A549 (cell line): ENCODE measurements at regions not wholly inside any gene's neighbourhood (a gene's known extent, or its start where the extent isn't known, plus 50 kb on each side); places are given as distances from the start of the nearest gene placed in this dataset.

Experiments used
- ATAC-seq, 2 experiments: fragments of 200-7000 bp in 1 of 2; fragments of >200 bp in 1 of 2; cut with Nextera tagmentation in 1 of 2; cut with Tn5 transposase in 1 of 2; 3 replicates each; pipeline versions ENCODE4 v1.8.0 to v1.9.1; 2018 to 2020; ENCODE audit warnings: mild to moderate bottlenecking in 1 of 2, moderate library complexity in 1 of 2
- CTCF ChIA-PET: fragments of 300-600 bp; sonication (Branson Sonifier 250); formaldehyde crosslinking; extraction: SDS; loops from one replicate; lab custom pipeline; 2021; ENCODE audit warnings: antibody characterized with exemption, inconsistent platforms; lab: Yijun Ruan, JAX
- POLR2A ChIA-PET: fragments of 350-600 bp; formaldehyde crosslinking; extraction: SDS; loops from one replicate; lab custom pipeline; 2021; ENCODE audit warnings: antibody characterized with exemption, inconsistent platforms; lab: Yijun Ruan, JAX
- DNase-seq, 2 experiments: peaks; one replicate each; pipeline versions ENCODE4 v3.0.0 to v3.0.0-alpha.2; 2011 to 2016; ENCODE audit warnings: low read depth in 1 of 2, low spot score in 1 of 2
- FAIRE-seq: peaks from 2 replicates; lab custom pipeline; 2011; peaks lifted over from hg19 to GRCh38; lab: Jason Lieb, UNC
- H3K27ac ChIP-seq, 2 experiments: fragments of >200 bp; sonication (Bioruptor Twin); formaldehyde crosslinking; 3 replicates each; pipeline ENCODE4 v1.5.1; 2016 to 2017
- H3K4me1 ChIP-seq: fragments of >200 bp; sonication (Bioruptor Twin); formaldehyde crosslinking; 3 replicates; pipeline ENCODE4 v1.6.1; 2016
- H3K4me2 ChIP-seq: fragments of >200 bp; sonication (Bioruptor Twin); formaldehyde crosslinking; 3 replicates; pipeline ENCODE4 v1.6.1; 2016
- H3K4me3 ChIP-seq: fragments of >200 bp; sonication (Bioruptor Twin); formaldehyde crosslinking; 3 replicates; pipeline ENCODE4 v1.5.1; 2016
- H3K9me3 ChIP-seq: fragments of >200 bp; sonication (Bioruptor Twin); formaldehyde crosslinking; 3 replicates; pipeline ENCODE4 v1.6.1; 2016
- CBX2 ChIP-seq: fragments of 200-600 bp; sonication (generic); IDR thresholded peaks from 2 replicates; pipeline ENCODE4 v1.6.1; 2016; ENCODE audit warnings: low read depth, mild to moderate bottlenecking, borderline replicate concordance
- CEBPB ChIP-seq, 2 experiments: fragments of >200 bp in 1 of 2; sonication (Bioruptor Twin) in 1 of 2; formaldehyde crosslinking in 1 of 2; IDR thresholded peaks; 2 replicates each; pipeline ENCODE4 v1.6.1; 2012 to 2016
- CHD2 ChIP-seq: fragments of 150-350 bp; IDR thresholded peaks from 2 replicates; pipeline ENCODE4 v1.6.1; 2014; ENCODE audit warnings: low read length; ENCODE audit not compliant: partially characterized antibody
- CTCF ChIP-seq: fragments of >200 bp; sonication (Bioruptor Twin); formaldehyde crosslinking; IDR thresholded peaks from 3 replicates; pipeline ENCODE4 v1.5.1; 2016
- E2F6 ChIP-seq: IDR thresholded peaks from 2 replicates; pipeline ENCODE4 v1.6.1; 2012; ENCODE audit warnings: low read depth, borderline replicate concordance
- EHF ChIP-seq: fragments of 250-450 bp; sonication (Bioruptor Pico); IDR thresholded peaks from 2 replicates; pipeline ENCODE4 v1.5.0; 2020; ENCODE audit warnings: mild to moderate bottlenecking
- EP300 ChIP-seq, 2 experiments: fragments of >200 bp; sonication (Bioruptor Twin); formaldehyde crosslinking; IDR thresholded peaks; 2 replicates in 1 of 2; 3 replicates in 1 of 2; pipeline ENCODE4 v1.6.1; 2016 to 2017
- ESRRA ChIP-seq: fragments of 150-350 bp; IDR thresholded peaks from 2 replicates; pipeline ENCODE4 v1.6.1; 2014; ENCODE audit warnings: mild to moderate bottlenecking, low read length, borderline replicate concordance
- HDAC2 ChIP-seq: fragments of 200-600 bp; sonication (generic); IDR thresholded peaks from 2 replicates; pipeline ENCODE4 v1.6.1; 2016
- HOXB5 ChIP-seq: fragments of 250-450 bp; sonication (Bioruptor Pico); IDR thresholded peaks from 2 replicates; pipeline ENCODE4 v1.5.0; 2020; ENCODE audit warnings: mild to moderate bottlenecking, moderate library complexity
- JUNB ChIP-seq: fragments of >200 bp; sonication (Bioruptor Twin); formaldehyde crosslinking; IDR thresholded peaks from 2 replicates; pipeline ENCODE4 v1.6.1; 2016
- MAX ChIP-seq: IDR thresholded peaks from 2 replicates; pipeline ENCODE4 v1.6.1; 2012
- MAZ ChIP-seq: fragments of 150-350 bp; IDR thresholded peaks from 2 replicates; pipeline ENCODE4 v1.6.1; 2014; ENCODE audit warnings: antibody characterized with exemption, low read depth, low read length, borderline replicate concordance
- PHF8 ChIP-seq: fragments of 200-600 bp; sonication (generic); IDR thresholded peaks from 2 replicates; pipeline ENCODE4 v1.6.1; 2016; ENCODE audit warnings: low read depth, mild to moderate bottlenecking, antibody characterized with exemption, moderate library complexity, borderline replicate concordance
- POLR2AphosphoS2 ChIP-seq: conservative IDR thresholded peaks from 2 replicates; pipeline ENCODE4 v1.6.1; 2012; ENCODE audit warnings: low read length, improper control_type of control experiment, inconsistent platforms
- RAD21 ChIP-seq, 2 experiments: fragments of >200 bp in 1 of 2; sonication (Bioruptor Twin) in 1 of 2; formaldehyde crosslinking in 1 of 2; IDR thresholded peaks in 1 of 2; conservative IDR thresholded peaks in 1 of 2; 2 replicates in 1 of 2; 3 replicates in 1 of 2; pipeline ENCODE4 v1.6.1; 2012 to 2018; ENCODE audit warnings: inconsistent platforms in 1 of 2
- RARB ChIP-seq: fragments of 250-450 bp; sonication (Bioruptor Pico); IDR thresholded peaks from 2 replicates; pipeline ENCODE4 v1.8.0; 2021; ENCODE audit warnings: mild to moderate bottlenecking, moderate library complexity
- RFX5 ChIP-seq: fragments of 450-650 bp; IDR thresholded peaks from 2 replicates; pipeline ENCODE4 v1.7.1; 2014; ENCODE audit warnings: antibody characterized with exemption, mild to moderate bottlenecking, moderate library complexity
- RNF2 ChIP-seq: fragments of 200-600 bp; sonication (generic); IDR thresholded peaks from 2 replicates; pipeline ENCODE4 v1.6.1; 2016; ENCODE audit warnings: low read depth, mild to moderate bottlenecking, antibody characterized with exemption, moderate library complexity, borderline replicate concordance
- SMC3 ChIP-seq: fragments of >200 bp; sonication (Bioruptor Twin); formaldehyde crosslinking; IDR thresholded peaks from 3 replicates; pipeline ENCODE4 v1.6.1; 2018; ENCODE audit warnings: inconsistent platforms
- TFCP2L1 ChIP-seq: fragments of 250-450 bp; sonication (Bioruptor Pico); IDR thresholded peaks from 2 replicates; pipeline ENCODE4 v1.5.0; 2021; ENCODE audit warnings: mild to moderate bottlenecking
- TP53 ChIP-seq: fragments of 250-450 bp; sonication (Bioruptor Pico); IDR thresholded peaks from 2 replicates; pipeline ENCODE4 v1.5.0; 2021; ENCODE audit warnings: mild to moderate bottlenecking, moderate library complexity
- USF2 ChIP-seq: fragments of 450-650 bp; IDR thresholded peaks from 2 replicates; pipeline ENCODE4 v1.6.1; 2014; ENCODE audit warnings: antibody characterized with exemption
- ZC3H11A ChIP-seq: fragments of 450-650 bp; IDR thresholded peaks from 2 replicates; pipeline ENCODE4 v1.6.1; 2014; ENCODE audit warnings: antibody characterized with exemption, mild to moderate bottlenecking
- ZNF302 ChIP-seq: fragments of 250-450 bp; sonication (Bioruptor Pico); IDR thresholded peaks from 2 replicates; pipeline ENCODE4 v1.9.0; 2021; ENCODE audit warnings: inconsistent platforms, mild to moderate bottlenecking, moderate library complexity
- WGBS: methylation state at CpG from one replicate; pipeline ENCODE4 v1.1.6; 2017; ENCODE audit errors: missing lambda C conversion rate; 5-methylcytosine and 5-hydroxymethylcytosine counted together

GRCh38 chr20:8974009-8974708 is 94.7 kb upstream of the PLCB4 start:
- no peak overlapping the region for H3K4me3 ChIP-seq
- H3K4me2 ChIP-seq: no peak overlapping the region
- H3K9me3 ChIP-seq: no peaks in the 10 kb centered on the region
- WGBS: 37% methylated on average over 2 of the region's 2 CpGs
- no peaks in the 10 kb centered on the region for H3K4me1 ChIP-seq
- CTCF ChIA-PET: interaction anchor here (0.6 to 1.9 kb wide), 3 partner anchors 11 to 385 kb away, joined by 3 to 4 read pairs (median 4); no protein-coding TSS in a partner anchor
- no peak for ATAC-seq
- FAIRE-seq: peak; percentile 74
- DNase-seq: no peak
- POLR2A ChIA-PET: no interaction called here
- no peak overlapping the region for H3K27ac ChIP-seq
- TF ChIP-seq TFCP2L1 (CRISPR knock-in tag) (no peak), HOXB5 (no peak), CEBPB (IDR thresholded peaks at IDR 0.05) (no peak), E2F6 (no peak), TP53 (CRISPR knock-in tag) (no peak), ZC3H11A (no peak), MAX (no peak), RNF2 (no peak), HDAC2 (no peak), MAZ (no peak), POLR2AphosphoS2 (no peak), EP300 (IDR thresholded peaks at IDR 0.05) (no peak), CHD2 (no peak), JUNB (no peak), RAD21 (conservative IDR thresholded peaks at IDR 0.05 in 1 of 2, IDR thresholded peaks at IDR 0.05 in 1 of 2) (no peak)
- TF ChIP-seq, all 56 proteins: peak for 0

DNA sequence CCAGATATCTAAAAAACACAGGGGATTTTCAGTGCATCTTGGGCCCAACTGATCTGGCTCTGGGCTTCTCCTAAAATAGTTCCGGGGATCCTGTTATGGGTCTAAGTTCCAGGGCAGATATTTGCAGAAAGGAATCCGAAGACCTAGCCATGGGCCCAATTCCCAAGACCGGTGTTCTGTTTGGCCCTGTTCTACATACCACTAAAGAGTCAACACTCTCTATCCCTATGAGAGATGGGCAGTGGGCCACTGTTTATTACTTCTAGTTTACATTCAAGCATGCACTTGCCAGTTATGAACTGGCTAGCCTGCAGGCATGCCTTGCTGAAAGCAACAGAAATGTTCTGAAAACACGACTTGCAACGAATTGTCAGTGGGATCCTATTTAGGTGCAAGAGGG is 87.4 kb upstream of the PLCB4 start:
- CTCF ChIA-PET: interaction anchor here (1.5 kb wide), 1 partner anchor 378 kb away, joined by 8 read pairs; no protein-coding TSS in a partner anchor
- ATAC-seq (no peak), FAIRE-seq (no peak), DNase-seq (no peak)
- Histone ChIP-seq H3K4me3 (no peak overlapping the region), H3K4me1 (no peaks in the 10 kb centered on the region), H3K4me2 (no peak overlapping the region), H3K9me3 (no peaks in the 10 kb centered on the region), H3K27ac (no peak overlapping the region)
- 85% methylated on average over 5 of the region's 5 CpGs for WGBS
- POLR2A ChIA-PET: no interaction called here
- TF ChIP-seq ZNF302 (CRISPR knock-in tag) (no peak), EHF (CRISPR knock-in tag) (no peak), RFX5 (no peak), E2F6 (no peak), RAD21 (conservative IDR thresholded peaks at IDR 0.05 in 1 of 2, IDR thresholded peaks at IDR 0.05 in 1 of 2) (no peak), RARB (CRISPR knock-in tag) (no peak)

DNA sequence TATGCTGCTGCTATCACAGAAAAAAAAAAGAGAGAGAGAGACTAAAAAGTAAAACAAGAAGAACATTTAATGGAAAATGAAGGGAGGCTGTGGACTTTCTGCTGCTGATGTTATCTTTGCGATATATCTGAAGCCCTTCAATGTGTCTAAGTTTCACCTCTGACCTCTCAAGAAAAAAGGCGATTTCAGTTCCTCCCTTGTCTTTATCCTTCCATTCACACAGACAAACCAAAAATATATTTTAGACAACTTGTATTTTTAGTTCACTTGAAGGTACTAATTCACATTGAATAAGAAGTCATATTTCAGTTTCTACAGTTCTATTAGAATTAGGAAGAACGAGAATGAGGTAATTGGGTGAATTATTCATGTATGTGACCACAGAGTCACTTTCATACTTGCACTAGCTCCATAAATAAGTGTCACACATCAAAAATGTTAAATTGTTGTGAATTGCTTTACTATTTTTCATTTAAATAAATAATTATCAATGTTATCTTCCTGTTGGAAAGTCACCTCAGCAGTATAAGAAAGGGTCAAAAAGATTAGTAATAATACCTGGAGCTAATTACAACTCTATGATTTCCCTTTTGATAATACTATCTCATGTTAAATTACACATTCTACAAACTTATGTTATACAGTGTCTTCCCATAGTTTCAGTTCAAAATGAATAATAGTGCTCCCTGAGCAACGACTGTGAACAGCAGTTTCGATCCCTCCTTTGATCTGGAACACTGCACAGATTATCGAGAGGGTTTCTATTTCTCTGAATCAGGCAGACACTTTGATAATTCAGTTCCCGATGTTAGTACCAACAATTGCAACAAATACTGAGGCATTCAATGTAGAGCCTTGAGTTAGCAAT is 85.2 kb upstream of the PLCB4 start:
- POLR2A ChIA-PET: no interaction called here
- DNase-seq (no peak), ATAC-seq (no peak), FAIRE-seq (peak; percentile 36)
- 73% methylated on average over 7 of the region's 7 CpGs for WGBS
- H3K4me1 ChIP-seq: no peaks in the 10 kb centered on the region
- no peak overlapping the region for H3K27ac ChIP-seq
- CTCF ChIA-PET: interaction anchor here (0.6 kb wide), 1 partner anchor 75 kb away, joined by 4 read pairs; no protein-coding TSS in a partner anchor
- no peaks in the 10 kb centered on the region for H3K9me3 ChIP-seq
- no peak overlapping the region for H3K4me2 ChIP-seq
- TF ChIP-seq CBX2 (no peak), RARB (CRISPR knock-in tag) (no peak), MAX (no peak), PHF8 (no peak), USF2 (no peak), ESRRA (no peak), SMC3 (no peak), CTCF (no peak), HOXB5 (no peak)
- no peak overlapping the region for H3K4me3 ChIP-seq
